ENCODE measurements at regions not wholly inside any gene's neighbourhood (a gene's known extent, or its start where the extent isn't known, plus 50 kb on each side); places are given as distances from the start of the nearest gene placed in this dataset.

GRCh38 chrX:145623453-145623852 lies 194.2 kb upstream of the SLITRK2 start:
- TF ChIP-seq CTCF (IDR thresholded peaks at IDR 0.05) (no peak), POLR2A (IDR thresholded peaks at IDR 0.05) (no peak)
- no peak for DNase-seq
- H3K36me3 ChIP-seq (replicated peaks in 1 of 2): no peaks in the 10 kb centered on the region
- H3K9me3 ChIP-seq (replicated peaks in 1 of 3): no peaks in the 10 kb centered on the region
- H3K4me3 ChIP-seq: no peak overlapping the region
- intact Hi-C loops (cut with DNase I): no loop called here
- no peak overlapping the region for H3K27ac ChIP-seq
- H3K27me3 ChIP-seq: no peaks in the 10 kb centered on the region
- H3K4me1 ChIP-seq (replicated peaks in 1 of 2): no peaks in the 10 kb centered on the region
- WGBS, 4 donors: 66 to 87% (median 77%) methylated on average over 1 of the region's 1 CpG

GRCh38 chrX:145630081-145630480 lies 187.5 kb upstream of the SLITRK2 start:
- TF ChIP-seq CTCF (IDR thresholded peaks at IDR 0.05) (no peak), POLR2A (IDR thresholded peaks at IDR 0.05) (no peak)
- Histone ChIP-seq H3K27ac (no peak overlapping the region), H3K27me3 (no peaks in the 10 kb centered on the region), H3K36me3 (replicated peaks in 1 of 2) (no peaks in the 10 kb centered on the region), H3K4me1 (replicated peaks in 1 of 2) (no peaks in the 10 kb centered on the region), H3K9me3 (replicated peaks in 1 of 3) (no peaks in the 10 kb centered on the region), H3K4me3 (no peak overlapping the region)
- 82 to 88% (median 84%) methylated on average over 13 to 21 of the region's 21 CpGs for WGBS, 4 donors
- DNase-seq: no peak
- intact Hi-C loops (cut with DNase I): no loop called here

- no peak overlapping the region for H3K27ac ChIP-seq
- WGBS, 4 donors: 87 to 92% (median 92%) methylated on average over 3 to 40 of the region's 40 CpGs; no CpG with 5 or more reads in 1 of the 4 donors
- intact Hi-C loops (cut with DNase I): no loop called here
- no peak overlapping the region for H3K4me3 ChIP-seq
- no peaks in the 10 kb centered on the region for H3K9me3 ChIP-seq (replicated peaks in 1 of 3)
- no peaks in the 10 kb centered on the region for H3K27me3 ChIP-seq
- H3K4me1 ChIP-seq (replicated peaks in 1 of 2): no peaks in the 10 kb centered on the region
- TF ChIP-seq POLR2A (IDR thresholded peaks at IDR 0.05) (no peak), CTCF (IDR thresholded peaks at IDR 0.05) (no peak)
- no peaks in the 10 kb centered on the region for H3K36me3 ChIP-seq (replicated peaks in 1 of 2)
- DNase-seq: no peak
Measured at GRCh38 chrX:145630806-145631435, 186.7 kb upstream of the SLITRK2 start.

- WGBS, 4 donors: 85 to 97% (median 92%) methylated on average over 11 to 29 of the region's 29 CpGs
- TF ChIP-seq CTCF (IDR thresholded peaks at IDR 0.05) (no peak), POLR2A (IDR thresholded peaks at IDR 0.05) (no peak)
- no peak overlapping the region for H3K27ac ChIP-seq
Measured at GRCh38 chrX:145631461-145631951, 186.1 kb upstream of the SLITRK2 start.

More at GRCh38 chrX:145631461-145631951, 186.1 kb upstream of the SLITRK2 start:
- no peaks in the 10 kb centered on the region for H3K4me1 ChIP-seq (replicated peaks in 1 of 2)
- intact Hi-C loops (cut with DNase I): no loop called here
- H3K27me3 ChIP-seq: no peaks in the 10 kb centered on the region
- no peaks in the 10 kb centered on the region for H3K9me3 ChIP-seq (replicated peaks in 1 of 3)
- H3K4me3 ChIP-seq: no peak overlapping the region
- no peak for DNase-seq
- H3K36me3 ChIP-seq (replicated peaks in 1 of 2): no peaks in the 10 kb centered on the region
